ENCODE measurements at regions not wholly inside any gene's neighbourhood (a gene's known extent, or its start where the extent isn't known, plus 50 kb on each side); places are given as distances from the start of the nearest gene placed in this dataset.

DNA sequence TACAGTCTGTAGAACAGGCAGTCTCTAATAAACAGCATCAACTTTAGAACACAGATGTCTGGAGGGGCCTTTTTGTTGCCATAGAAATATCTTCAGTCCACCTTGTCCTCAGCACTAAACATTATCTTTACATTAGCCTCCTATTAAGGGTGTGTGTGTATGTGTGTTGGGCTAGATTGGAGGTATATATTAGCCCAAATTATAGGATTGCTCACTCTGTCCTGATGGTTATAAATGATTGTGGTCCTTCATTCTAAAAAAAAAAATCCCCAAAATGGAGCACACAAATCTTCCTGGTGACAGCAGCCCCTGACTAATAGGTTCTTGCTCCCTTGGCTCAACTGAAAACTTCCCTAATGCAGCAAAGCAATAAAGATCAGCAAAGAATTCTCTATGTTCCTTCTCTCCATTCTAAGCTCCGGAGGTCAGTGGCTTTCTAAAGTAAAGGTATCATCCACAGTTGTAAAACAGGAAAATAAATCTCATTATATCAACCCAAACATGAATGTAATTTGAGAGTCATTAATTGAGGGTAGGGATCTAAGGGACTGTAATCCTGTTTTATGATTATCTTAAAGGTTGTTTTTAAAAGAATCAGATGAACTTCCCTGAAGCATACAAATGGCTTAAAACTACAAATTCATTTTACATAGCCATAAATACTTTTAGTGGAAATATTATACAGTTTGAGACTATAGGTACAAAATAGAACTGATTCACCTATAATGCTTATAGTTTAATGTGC, 232.7 kb downstream of the KLF12 start:
- TF ChIP-seq BACH2 (CRISPR knock-in tag; IDR thresholded peaks at IDR 0.05; ENCODE audit: borderline replicate concordance) = no peak
- no peak for TF ChIP-seq OSR1 (CRISPR knock-in tag; IDR thresholded peaks at IDR 0.05)
- TF ChIP-seq, protein P1, sequence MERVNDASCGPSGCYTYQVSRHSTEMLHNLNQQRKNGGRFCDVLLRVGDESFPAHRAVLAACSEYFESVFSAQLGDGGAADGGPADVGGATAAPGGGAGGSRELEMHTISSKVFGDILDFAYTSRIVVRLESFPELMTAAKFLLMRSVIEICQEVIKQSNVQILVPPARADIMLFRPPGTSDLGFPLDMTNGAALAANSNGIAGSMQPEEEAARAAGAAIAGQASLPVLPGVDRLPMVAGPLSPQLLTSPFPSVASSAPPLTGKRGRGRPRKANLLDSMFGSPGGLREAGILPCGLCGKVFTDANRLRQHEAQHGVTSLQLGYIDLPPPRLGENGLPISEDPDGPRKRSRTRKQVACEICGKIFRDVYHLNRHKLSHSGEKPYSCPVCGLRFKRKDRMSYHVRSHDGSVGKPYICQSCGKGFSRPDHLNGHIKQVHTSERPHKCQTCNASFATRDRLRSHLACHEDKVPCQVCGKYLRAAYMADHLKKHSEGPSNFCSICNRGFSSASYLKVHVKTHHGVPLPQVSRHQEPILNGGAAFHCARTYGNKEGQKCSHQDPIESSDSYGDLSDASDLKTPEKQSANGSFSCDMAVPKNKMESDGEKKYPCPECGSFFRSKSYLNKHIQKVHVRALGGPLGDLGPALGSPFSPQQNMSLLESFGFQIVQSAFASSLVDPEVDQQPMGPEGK (CRISPR knock-in tag; IDR thresholded peaks at IDR 0.05; ENCODE audit: borderline replicate concordance) = no peak
- TF ChIP-seq RARB (CRISPR knock-in tag; IDR thresholded peaks at IDR 0.05) = no peak
- TF ChIP-seq ZFP30 (CRISPR knock-in tag; IDR thresholded peaks at IDR 0.05) = no peak
- TF ChIP-seq, protein P2, sequence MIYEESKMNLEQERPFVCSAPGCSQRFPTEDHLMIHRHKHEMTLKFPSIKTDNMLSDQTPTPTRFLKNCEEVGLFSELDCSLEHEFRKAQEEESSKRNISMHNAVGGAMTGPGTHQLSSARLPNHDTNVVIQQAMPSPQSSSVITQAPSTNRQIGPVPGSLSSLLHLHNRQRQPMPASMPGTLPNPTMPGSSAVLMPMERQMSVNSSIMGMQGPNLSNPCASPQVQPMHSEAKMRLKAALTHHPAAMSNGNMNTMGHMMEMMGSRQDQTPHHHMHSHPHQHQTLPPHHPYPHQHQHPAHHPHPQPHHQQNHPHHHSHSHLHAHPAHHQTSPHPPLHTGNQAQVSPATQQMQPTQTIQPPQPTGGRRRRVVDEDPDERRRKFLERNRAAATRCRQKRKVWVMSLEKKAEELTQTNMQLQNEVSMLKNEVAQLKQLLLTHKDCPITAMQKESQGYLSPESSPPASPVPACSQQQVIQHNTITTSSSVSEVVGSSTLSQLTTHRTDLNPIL (CRISPR knock-in tag; IDR thresholded peaks at IDR 0.05; ENCODE audit: low read depth) = no peak
- TF ChIP-seq ISL1 (CRISPR knock-in tag; IDR thresholded peaks at IDR 0.05) = no peak
- ATAC-seq = no peak

DNA sequence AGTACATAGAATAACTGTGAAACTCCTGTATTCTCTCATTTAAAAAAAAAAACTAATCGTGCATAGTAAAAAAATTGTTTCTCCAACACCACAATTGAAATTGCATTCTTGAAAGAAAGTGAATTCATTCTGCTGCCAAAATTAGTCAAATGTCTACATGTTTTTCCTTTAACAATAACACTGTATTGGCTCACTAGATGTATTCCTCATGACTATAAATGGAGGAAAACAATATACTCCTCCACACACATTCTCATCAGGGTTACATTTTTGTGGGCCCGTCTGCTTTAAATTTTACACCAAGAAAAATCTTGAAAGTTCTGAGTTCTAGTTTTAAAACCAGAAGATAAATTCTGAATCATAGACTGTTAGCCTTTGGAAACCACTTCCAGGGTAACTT, 233.6 kb downstream of the KLF12 start:
- TF ChIP-seq POU6F1 (CRISPR knock-in tag; IDR thresholded peaks at IDR 0.05; ENCODE audit: borderline replicate concordance, low read depth) = no peak
- TF ChIP-seq ZNF565 (CRISPR knock-in tag; conservative IDR thresholded peaks at IDR 0.05; ENCODE audit: low read depth) = no peak
- no peak for TF ChIP-seq OSR1 (CRISPR knock-in tag; IDR thresholded peaks at IDR 0.05)
- TF ChIP-seq, protein P2 (CRISPR knock-in tag; IDR thresholded peaks at IDR 0.05; ENCODE audit: low read depth) = no peak
- TF ChIP-seq ZNF70 (CRISPR knock-in tag; IDR thresholded peaks at IDR 0.05) = no peak
- TF ChIP-seq GLIS3 (CRISPR knock-in tag; IDR thresholded peaks at IDR 0.05) = no peak
- no peak for TF ChIP-seq TCF4 (CRISPR knock-in tag; IDR thresholded peaks at IDR 0.05; ENCODE audit: borderline replicate concordance)
- no peak for TF ChIP-seq CSDC2 (CRISPR knock-in tag; IDR thresholded peaks at IDR 0.05)
- no peak for TF ChIP-seq CSRNP3 (CRISPR knock-in tag; IDR thresholded peaks at IDR 0.05)
- no peak for TF ChIP-seq TSHZ2 (CRISPR knock-in tag; IDR thresholded peaks at IDR 0.05)
- TF ChIP-seq SNAI2 (CRISPR knock-in tag; IDR thresholded peaks at IDR 0.05) = no peak
- no peak for TF ChIP-seq TOX (CRISPR knock-in tag; IDR thresholded peaks at IDR 0.05; ENCODE audit: borderline replicate concordance)
- TF ChIP-seq, protein P1 (CRISPR knock-in tag; IDR thresholded peaks at IDR 0.05; ENCODE audit: borderline replicate concordance) = no peak
- ATAC-seq = no peak
